Spleen (tissue), 7 donors: ENCODE measurements at regions not wholly inside any gene's neighbourhood (a gene's known extent, or its start where the extent isn't known, plus 50 kb on each side); places are given as distances from the start of the nearest gene placed in this dataset.

Source experiments
- POLR2A ChIP-seq, 3 donors: fragments of 450-650 bp; IDR thresholded peaks; one replicate each; pipeline ENCODE4 v1.5.1; 2017; ENCODE audit warnings: antibody characterized with exemption in 3 of 3, mild to moderate bottlenecking in 1 of 3
- TF ChIP-seq, protein P1 (sequence below), 11 experiments: fragments of 200-600 bp in 7 of 11; fragments of 450-650 bp in 4 of 11; sonication (generic) in 4 of 11; IDR thresholded peaks in 8 of 11; conservative IDR thresholded peaks in 3 of 11; 1 replicate in 7 of 11; 2 replicates in 4 of 11; pipeline versions ENCODE4 v1.4.0 to v1.8.0; 2016 to 2021; ENCODE audit warnings: antibody characterized with exemption in 11 of 11, inconsistent platforms in 4 of 11, mild to moderate bottlenecking in 1 of 11
- donor health status: DM: no; HTN: no; CAD: no; lungs with moderate emphysema.
- donor health status: DM: no; HTN: no; CAD: no.
- donor health status: DM: no; HTN: no; CAD: no.

- TF ChIP-seq, protein P1, sequence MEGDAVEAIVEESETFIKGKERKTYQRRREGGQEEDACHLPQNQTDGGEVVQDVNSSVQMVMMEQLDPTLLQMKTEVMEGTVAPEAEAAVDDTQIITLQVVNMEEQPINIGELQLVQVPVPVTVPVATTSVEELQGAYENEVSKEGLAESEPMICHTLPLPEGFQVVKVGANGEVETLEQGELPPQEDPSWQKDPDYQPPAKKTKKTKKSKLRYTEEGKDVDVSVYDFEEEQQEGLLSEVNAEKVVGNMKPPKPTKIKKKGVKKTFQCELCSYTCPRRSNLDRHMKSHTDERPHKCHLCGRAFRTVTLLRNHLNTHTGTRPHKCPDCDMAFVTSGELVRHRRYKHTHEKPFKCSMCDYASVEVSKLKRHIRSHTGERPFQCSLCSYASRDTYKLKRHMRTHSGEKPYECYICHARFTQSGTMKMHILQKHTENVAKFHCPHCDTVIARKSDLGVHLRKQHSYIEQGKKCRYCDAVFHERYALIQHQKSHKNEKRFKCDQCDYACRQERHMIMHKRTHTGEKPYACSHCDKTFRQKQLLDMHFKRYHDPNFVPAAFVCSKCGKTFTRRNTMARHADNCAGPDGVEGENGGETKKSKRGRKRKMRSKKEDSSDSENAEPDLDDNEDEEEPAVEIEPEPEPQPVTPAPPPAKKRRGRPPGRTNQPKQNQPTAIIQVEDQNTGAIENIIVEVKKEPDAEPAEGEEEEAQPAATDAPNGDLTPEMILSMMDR (IDR thresholded peaks at IDR 0.05 in 8 of 11, conservative IDR thresholded peaks at IDR 0.05 in 3 of 11), result no peak
- TF ChIP-seq POLR2A (IDR thresholded peaks at IDR 0.05), result no peak
Observed at GRCh38 chr4:23061431-23061830, 368.7 kb downstream of the GBA3 start.
